HCT116 (cell line): ENCODE measurements at regions not wholly inside any gene's neighbourhood (a gene's known extent, or its start where the extent isn't known, plus 50 kb on each side); places are given as distances from the start of the nearest gene placed in this dataset.

Experiments used
- CTCF ChIP-seq, 3 experiments: fragments of 200-600 bp in 1 of 3; sonication (generic) in 1 of 3; IDR thresholded peaks in 2 of 3; conservative IDR thresholded peaks in 1 of 3; 2 replicates each; pipeline ENCODE4 v1.5.1; 2012 to 2017; ENCODE audit warnings: low read depth in 2 of 3, low read length in 2 of 3, antibody characterized with exemption in 1 of 3, borderline replicate concordance in 1 of 3, control low read depth in 1 of 3, mild to moderate bottlenecking in 1 of 3, mixed read lengths in 1 of 3, mixed run types in 1 of 3, moderate library complexity in 1 of 3; ENCODE audit not compliant: insufficient read depth in 1 of 3
- EZH2 ChIP-seq: fragments of 200-600 bp; sonication (generic); IDR thresholded peaks from 2 replicates; pipeline ENCODE4 v1.6.1; 2017; ENCODE audit warnings: antibody characterized with exemption, mixed run types
- POLR2A ChIP-seq: IDR thresholded peaks from 2 replicates; pipeline ENCODE4 v1.7.0; 2011; ENCODE audit warnings: borderline replicate concordance; ENCODE audit not compliant: insufficient read depth, insufficient read length; ENCODE audit errors: extremely low read depth
- RAD21 ChIP-seq: IDR thresholded peaks from 2 replicates; pipeline ENCODE4 v1.6.1; 2012; ENCODE audit warnings: low read depth, mild to moderate bottlenecking

GRCh38 chr2:78766459-78766858 is 259.0 kb upstream of the REG3G start:
- no peak for TF ChIP-seq EZH2
- TF ChIP-seq RAD21, result no peak
- TF ChIP-seq POLR2A, result no peak
- TF ChIP-seq CTCF (IDR thresholded peaks at IDR 0.05 in 2 of 3, conservative IDR thresholded peaks at IDR 0.05 in 1 of 3; ENCODE audit: borderline replicate concordance in 1 of 3, insufficient read depth in 1 of 3, low read depth in 2 of 3, low read length in 2 of 3), result no peak
